GM12878 (cell line): ENCODE measurements at regions not wholly inside any gene's neighbourhood (a gene's known extent, or its start where the extent isn't known, plus 50 kb on each side); places are given as distances from the start of the nearest gene placed in this dataset.

Experiments
- ATF3 ChIP-seq: IDR thresholded peaks from 2 replicates; pipeline ENCODE4 v1.6.1; 2011; ENCODE audit warnings: low read depth, mild to moderate bottlenecking, low read length, moderate library complexity, borderline replicate concordance; ENCODE audit errors: extremely low read depth
- CREM ChIP-seq: IDR thresholded peaks from 2 replicates; pipeline ENCODE4 v1.6.1; 2014; ENCODE audit warnings: antibody characterized with exemption, low read depth
- CTCF ChIP-seq, 3 experiments: IDR thresholded peaks in 2 of 3; conservative IDR thresholded peaks in 1 of 3; 2 replicates each; pipeline ENCODE4 v1.5.1; 2011; ENCODE audit warnings: low read depth in 3 of 3, low read length in 3 of 3, mild to moderate bottlenecking in 3 of 3, control low read depth in 2 of 3, moderate library complexity in 2 of 3, inconsistent platforms in 1 of 3, mixed read lengths in 1 of 3; ENCODE audit not compliant: control insufficient read depth in 2 of 3, insufficient read depth in 1 of 3; ENCODE audit errors: extremely low read depth in 1 of 3
- EP300 ChIP-seq, 2 experiments: fragments of 150-350 bp in 1 of 2; IDR thresholded peaks; 2 replicates each; pipeline ENCODE4 v1.6.1; 2011 to 2012; ENCODE audit warnings: low read depth in 2 of 2, low read length in 2 of 2, borderline replicate concordance in 1 of 2, improper control_type of control experiment in 1 of 2, inconsistent platforms in 1 of 2; ENCODE audit not compliant: control insufficient read depth in 1 of 2
- KAT2A ChIP-seq: conservative IDR thresholded peaks from 2 replicates; pipeline ENCODE4 v1.6.1; 2011; ENCODE audit warnings: low read depth, low read length; ENCODE audit not compliant: control insufficient read depth
- POLR2AphosphoS5 ChIP-seq: IDR thresholded peaks from 2 replicates; pipeline ENCODE4 v1.6.1; 2011; ENCODE audit warnings: mild to moderate bottlenecking, low read length, inconsistent platforms
- RBBP5 ChIP-seq: fragments of 200-600 bp; sonication (generic); conservative IDR thresholded peaks from 2 replicates; pipeline ENCODE4 v1.6.1; 2016
- RCOR1 ChIP-seq: conservative IDR thresholded peaks from 2 replicates; pipeline ENCODE4 v1.6.1; 2012; ENCODE audit warnings: low read depth, low read length, improper control_type of control experiment
- SMARCA5 ChIP-seq: fragments of 450-650 bp; IDR thresholded peaks from 2 replicates; pipeline ENCODE4 v1.6.1; 2017; ENCODE audit warnings: mild to moderate bottlenecking
- SUPT20H ChIP-seq: IDR thresholded peaks from 2 replicates; pipeline ENCODE4 v1.6.1; 2011; ENCODE audit warnings: low read depth, mild to moderate bottlenecking, low read length, moderate library complexity, borderline replicate concordance; ENCODE audit not compliant: control insufficient read depth
- TAF1 ChIP-seq: IDR thresholded peaks from 2 replicates; pipeline ENCODE4 v1.6.1; 2011; ENCODE audit warnings: mild to moderate bottlenecking, low read depth, low read length, borderline replicate concordance

- no peak for TF ChIP-seq SUPT20H
- TF ChIP-seq CTCF (IDR thresholded peaks at IDR 0.05 in 2 of 3, conservative IDR thresholded peaks at IDR 0.05 in 1 of 3; ENCODE audit: control insufficient read depth in 2 of 3, extremely low read depth in 1 of 3, insufficient read depth in 1 of 3, low read depth in 3 of 3, low read length in 3 of 3), result no peak
- no peak for TF ChIP-seq EP300 (IDR thresholded peaks at IDR 0.05; ENCODE audit: borderline replicate concordance in 1 of 2, control insufficient read depth in 1 of 2, low read depth in 2 of 2, low read length in 2 of 2)
- no peak for TF ChIP-seq KAT2A
- no peak for TF ChIP-seq RCOR1
- TF ChIP-seq TAF1, result no peak
- no peak for TF ChIP-seq SMARCA5
- no peak for TF ChIP-seq POLR2AphosphoS5
- TF ChIP-seq ATF3, result no peak
- no peak for TF ChIP-seq RBBP5
- no peak for TF ChIP-seq CREM
These were observed 634.9 kb downstream of the LTN1 start for GRCh38 chr21:28357743-28358142.
